ENCODE measurements at regions not wholly inside any gene's neighbourhood (a gene's known extent, or its start where the extent isn't known, plus 50 kb on each side); places are given as distances from the start of the nearest gene placed in this dataset.
"Not testable (repeated sequence)": the region's sequence is repeated elsewhere in the genome, so short reads cannot be mapped to it uniquely, and the experiment has no call there.

DNA sequence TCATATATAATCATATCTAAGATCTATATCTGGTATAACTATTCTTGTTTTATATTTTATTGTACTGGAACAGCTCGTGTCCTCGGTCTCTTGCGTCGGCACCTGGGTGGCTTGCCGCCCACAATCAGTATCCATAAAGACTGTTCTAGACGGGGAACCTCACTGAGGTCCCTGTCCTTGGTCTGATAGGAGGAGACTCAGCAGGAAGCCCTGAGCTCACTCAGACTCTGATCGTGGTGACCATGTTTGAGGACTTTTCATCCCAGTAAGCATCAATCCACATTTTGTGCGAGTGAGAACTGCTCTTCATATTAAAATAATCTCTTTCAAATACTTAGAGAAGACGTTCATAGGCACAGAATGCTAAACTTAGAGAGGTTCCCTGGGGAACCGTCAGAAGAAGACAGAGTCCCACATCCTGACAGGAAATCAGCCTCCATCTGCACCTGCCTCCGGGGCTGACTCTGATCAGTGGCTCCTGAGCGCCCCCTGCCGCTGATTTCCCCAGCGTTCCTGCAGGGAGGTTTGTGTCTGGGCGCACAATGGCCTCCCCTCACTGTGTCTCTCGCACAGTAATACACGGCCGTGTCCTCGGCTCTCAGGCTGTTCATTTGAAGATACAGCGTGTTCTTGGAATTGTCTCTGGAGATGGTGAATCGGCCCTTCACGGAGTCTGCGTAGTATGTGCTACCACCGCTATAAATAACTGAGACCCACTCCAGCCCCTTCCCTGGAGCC, 1065.9 kb downstream of the TMEM121 start:
- peak; percentile 30 to 77 for DNase-seq (ENCODE audit: low read depth in 2 of 2)

DNA sequence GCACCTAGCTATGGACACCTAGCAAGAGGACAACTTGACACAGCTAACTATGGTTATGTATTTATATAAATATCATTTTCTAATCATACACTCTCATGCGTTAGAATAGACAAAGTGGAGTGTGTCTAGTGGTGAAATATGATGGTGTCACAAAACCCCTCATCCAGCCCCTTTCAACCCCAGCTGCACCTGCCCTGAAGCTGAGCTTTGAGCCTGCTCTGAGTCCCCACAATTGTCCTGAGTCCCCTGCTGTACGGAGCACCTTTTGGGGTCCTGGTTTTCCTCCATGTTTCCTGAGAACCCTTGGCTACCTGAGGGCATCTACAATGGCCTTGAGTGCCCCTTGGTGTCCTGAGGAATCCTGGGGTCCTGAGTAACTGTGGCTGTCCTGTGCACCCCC, 1072.8 kb downstream of the TMEM121 start:
- no peak for DNase-seq (ENCODE audit: low read depth in 2 of 2)

- peak; percentile 44 to 77 for DNase-seq (ENCODE audit: low read depth in 2 of 2)
Observed at GRCh38 chr14:106605548-106606448, 1079.4 kb downstream of the TMEM121 start.

- no peak for DNase-seq (ENCODE audit: low read depth in 2 of 2)
Observed at GRCh38 chr14:106606936-106607335, 1080.6 kb downstream of the TMEM121 start.

DNA sequence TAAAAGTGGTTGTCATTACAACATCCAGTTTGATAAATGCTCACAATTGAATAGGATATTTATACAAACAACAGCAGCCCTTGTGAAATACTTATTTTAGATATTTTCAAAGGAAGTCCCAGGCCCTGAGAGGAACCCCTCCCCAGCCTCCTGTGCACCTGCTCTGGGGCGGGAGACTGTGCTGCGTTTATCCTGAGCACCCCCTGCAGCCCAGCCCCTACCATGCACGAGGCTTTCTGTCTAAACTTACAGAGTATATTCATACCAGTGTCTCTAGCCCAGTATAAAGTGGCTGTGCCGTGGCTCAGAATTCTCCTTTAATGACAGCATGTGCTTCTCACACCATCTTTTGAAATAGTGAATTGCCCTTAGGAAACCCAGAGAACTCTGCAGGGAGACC, 1084.3 kb downstream of the TMEM121 start:
- no peak for DNase-seq (ENCODE audit: low read depth in 2 of 2)

GRCh38 chr14:106613256-106613655, 1086.9 kb downstream of the TMEM121 start:
- DNase-seq (ENCODE audit: low read depth in 2 of 2): no peak

- DNase-seq (ENCODE audit: low read depth in 2 of 2): peak; percentile 34 to 69
Observed at GRCh38 chr14:106618471-106618951, 1092.1 kb downstream of the TMEM121 start.

GRCh38 chr14:106619606-106620005, 1093.2 kb downstream of the TMEM121 start:
- no peak for DNase-seq (ENCODE audit: low read depth in 2 of 2)

DNA sequence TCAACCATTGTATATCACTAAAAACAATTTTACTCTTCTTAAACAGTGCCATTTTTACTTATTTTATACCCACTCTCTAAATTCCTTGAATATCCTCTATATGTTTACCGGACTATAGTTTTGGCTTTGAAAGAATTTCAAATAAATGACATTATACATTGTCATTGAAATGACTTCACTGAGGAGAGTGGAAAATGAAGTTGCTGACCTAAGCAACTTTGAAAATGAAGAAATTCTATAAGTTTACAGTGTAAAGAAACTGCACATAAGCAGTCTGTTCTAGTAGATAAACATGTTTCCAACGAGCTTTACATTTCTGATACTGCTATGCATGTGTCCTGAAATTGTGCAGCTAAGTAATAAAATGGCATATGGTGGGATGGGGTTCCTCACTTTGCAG, 1094.0 kb downstream of the TMEM121 start:
- no peak for DNase-seq (ENCODE audit: low read depth in 2 of 2)

DNA sequence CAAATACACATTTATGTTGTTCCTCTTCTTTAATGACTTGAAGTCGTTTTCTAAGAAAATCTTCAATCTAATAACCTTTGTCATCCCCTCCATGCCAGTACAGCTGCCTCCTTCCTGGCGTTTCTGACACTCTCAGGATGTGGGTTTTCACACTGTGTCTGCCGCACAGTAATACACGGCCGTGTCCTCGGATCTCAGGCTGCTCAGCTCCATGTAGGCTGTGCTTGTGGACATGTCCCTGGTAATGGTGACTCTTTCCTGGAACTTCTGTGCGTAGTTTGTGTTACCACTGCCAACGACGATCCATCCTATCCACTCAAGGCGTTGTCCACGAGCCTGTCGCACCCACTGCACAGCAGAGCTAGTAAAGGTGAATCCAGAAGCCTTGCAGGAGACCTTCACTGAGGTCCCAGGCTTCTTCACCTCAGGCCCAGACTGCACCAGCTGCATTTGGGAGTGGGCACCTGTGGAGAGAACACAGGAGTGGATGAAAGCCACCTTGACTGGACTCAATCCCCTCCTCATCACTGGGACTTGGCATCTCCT, 1095.9 kb downstream of the TMEM121 start:
- DNase-seq (ENCODE audit: low read depth in 2 of 2): no peak

- DNase-seq (ENCODE audit: low read depth in 2 of 2): no peak
Observed at GRCh38 chr14:106625186-106625585, 1098.8 kb downstream of the TMEM121 start.

DNA sequence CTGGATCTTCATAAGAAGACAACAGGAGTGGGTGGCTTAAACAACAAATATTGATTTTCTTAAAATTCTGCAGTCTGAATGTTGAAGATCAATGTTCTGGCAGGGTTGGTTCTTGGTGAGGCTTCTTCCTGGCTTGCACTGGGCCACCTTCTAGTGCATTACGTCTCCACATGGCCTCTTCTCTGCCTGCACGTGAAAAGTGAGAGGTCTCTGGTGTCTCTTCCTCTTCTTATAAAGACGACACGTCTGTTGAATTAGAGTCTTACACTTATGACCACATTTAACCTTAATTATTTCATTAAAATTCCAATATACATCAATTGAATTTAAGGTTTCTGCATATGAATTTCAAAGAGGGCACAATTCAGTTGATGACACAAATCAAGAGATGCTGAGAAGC, 1100.1 kb downstream of the TMEM121 start:
- DNase-seq (ENCODE audit: low read depth in 2 of 2): not testable (repeated sequence)

- peak; percentile 27 to 44 for DNase-seq (ENCODE audit: low read depth in 2 of 2)
Observed at GRCh38 chr14:106626942-106627588, 1100.7 kb downstream of the TMEM121 start.

DNA sequence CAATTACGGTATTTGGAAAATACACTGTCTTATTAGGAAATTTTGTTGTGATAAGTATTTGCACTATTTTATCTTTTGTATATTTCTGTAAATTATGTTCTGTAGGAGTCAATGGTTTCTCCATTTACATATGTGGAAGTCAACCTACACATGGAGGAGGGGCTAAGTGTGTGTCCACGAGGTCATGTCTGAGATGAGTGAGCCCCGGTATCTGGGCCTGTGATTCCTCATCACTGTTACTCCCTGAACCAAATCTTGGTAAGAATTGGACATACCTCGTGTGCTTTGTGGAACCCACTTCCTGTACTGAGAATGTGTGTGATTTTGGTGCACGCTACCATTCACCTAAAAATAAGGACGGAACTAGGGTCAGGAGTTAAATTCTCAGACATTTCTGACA, 1105.5 kb downstream of the TMEM121 start:
- no peak for DNase-seq (ENCODE audit: low read depth in 2 of 2)

DNA sequence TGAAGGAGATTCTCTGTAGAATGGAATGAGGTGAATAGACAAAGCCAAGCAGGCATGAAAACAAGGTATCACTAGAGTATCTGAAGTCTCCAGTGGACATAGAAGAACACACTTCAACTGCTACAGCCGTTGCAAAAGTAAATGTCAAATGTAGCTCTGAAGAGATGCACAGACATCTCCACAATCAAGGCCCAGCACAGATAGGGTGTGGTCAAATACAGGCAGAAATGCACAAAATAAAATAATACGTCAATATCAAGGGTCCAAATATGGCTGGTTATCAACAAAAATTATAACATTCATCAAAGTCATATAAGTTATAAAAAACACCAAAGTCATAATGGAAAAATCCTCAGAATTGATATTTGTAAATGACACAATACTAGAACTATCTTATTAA, 1107.3 kb downstream of the TMEM121 start:
- no peak for DNase-seq (ENCODE audit: low read depth in 2 of 2)

DNA sequence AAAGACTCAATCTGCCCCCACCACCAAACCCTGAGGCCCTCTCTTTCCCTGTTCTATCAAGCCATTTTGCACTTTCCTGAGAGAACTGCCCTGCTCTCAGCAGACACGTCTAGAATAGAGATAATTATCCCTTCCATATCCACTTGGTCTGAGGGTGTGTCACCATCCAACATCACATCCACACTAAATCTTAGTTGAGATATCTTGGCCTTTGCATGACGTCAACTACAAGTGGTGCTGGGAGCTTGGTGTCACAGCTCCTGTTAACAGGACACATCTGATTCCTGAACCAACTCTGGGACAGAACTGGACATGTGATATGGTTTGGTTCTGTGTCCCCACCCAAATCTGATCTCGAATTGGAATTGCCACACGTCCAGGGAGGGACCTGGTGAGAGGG, 1109.2 kb downstream of the TMEM121 start:
- no peak for DNase-seq (ENCODE audit: low read depth in 2 of 2)

- not testable (repeated sequence) for DNase-seq (ENCODE audit: low read depth in 2 of 2)
Observed at GRCh38 chr14:106638786-106639452, 1112.5 kb downstream of the TMEM121 start.

DNA sequence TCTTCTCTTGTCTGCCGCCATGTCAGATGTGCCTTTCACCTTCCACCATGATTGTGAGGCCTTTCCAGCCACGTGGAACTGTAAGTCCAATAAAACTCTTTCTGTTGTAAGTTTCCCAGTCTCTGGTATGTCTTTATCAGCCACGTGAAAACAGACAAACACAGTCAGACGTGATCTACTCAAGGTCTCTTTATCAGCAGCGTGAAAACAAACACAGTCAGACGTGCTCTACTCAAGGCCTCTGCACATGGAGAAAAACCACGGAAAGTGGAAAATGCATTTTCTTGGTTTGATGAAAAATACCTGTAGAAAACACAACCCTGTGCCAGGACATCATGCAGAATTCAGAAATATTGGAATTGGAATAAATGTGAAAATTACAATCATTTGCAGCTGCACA, 1115.7 kb downstream of the TMEM121 start:
- DNase-seq (ENCODE audit: low read depth in 2 of 2): no peak

DNA sequence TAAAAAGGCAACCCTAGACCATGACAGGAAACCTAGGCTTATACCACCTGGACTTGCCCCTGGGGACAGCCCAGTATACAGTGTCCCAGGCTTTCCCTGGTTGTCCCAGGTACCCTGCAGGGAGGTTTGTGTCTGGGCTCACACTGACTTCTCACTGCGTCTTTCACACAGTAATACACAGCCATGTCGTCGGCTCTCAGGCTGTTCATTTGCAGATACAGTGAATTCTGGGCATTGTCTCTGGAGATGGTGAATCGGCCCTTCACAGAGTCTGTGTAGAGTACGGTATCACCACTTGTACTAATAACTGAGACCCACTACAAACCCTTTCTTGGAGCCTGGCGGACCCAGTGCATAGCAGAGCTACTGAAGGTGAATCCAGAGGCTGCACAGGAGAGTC, 1116.6 kb downstream of the TMEM121 start:
- not testable (repeated sequence) for DNase-seq (ENCODE audit: low read depth in 2 of 2)

GRCh38 chr14:106648874-106649273, 1122.5 kb downstream of the TMEM121 start:
- DNase-seq (ENCODE audit: low read depth in 2 of 2): not testable (repeated sequence)

DNA sequence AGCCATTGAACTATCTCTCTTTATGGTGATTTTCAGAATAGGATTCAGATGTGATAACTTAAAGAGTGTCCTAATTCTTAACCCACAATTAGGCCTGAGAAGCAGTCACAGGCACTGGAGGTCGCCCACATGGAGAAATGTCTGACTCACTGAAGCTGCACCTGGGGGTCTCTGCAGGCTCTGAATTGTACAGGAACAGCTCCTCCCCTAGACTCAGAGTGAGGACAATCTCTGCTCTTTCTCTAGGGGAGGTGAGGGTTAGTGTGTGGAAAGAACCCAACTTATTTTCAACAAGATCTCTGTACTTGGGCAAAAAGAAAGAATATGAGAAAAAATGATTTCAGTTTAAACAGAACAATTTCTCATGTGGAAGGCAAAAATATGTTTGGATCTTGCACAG, 1124.6 kb downstream of the TMEM121 start:
- DNase-seq (ENCODE audit: low read depth in 2 of 2): no peak
